ENCODE measurements at regions not wholly inside any gene's neighbourhood (a gene's known extent, or its start where the extent isn't known, plus 50 kb on each side); places are given as distances from the start of the nearest gene placed in this dataset.

DNA sequence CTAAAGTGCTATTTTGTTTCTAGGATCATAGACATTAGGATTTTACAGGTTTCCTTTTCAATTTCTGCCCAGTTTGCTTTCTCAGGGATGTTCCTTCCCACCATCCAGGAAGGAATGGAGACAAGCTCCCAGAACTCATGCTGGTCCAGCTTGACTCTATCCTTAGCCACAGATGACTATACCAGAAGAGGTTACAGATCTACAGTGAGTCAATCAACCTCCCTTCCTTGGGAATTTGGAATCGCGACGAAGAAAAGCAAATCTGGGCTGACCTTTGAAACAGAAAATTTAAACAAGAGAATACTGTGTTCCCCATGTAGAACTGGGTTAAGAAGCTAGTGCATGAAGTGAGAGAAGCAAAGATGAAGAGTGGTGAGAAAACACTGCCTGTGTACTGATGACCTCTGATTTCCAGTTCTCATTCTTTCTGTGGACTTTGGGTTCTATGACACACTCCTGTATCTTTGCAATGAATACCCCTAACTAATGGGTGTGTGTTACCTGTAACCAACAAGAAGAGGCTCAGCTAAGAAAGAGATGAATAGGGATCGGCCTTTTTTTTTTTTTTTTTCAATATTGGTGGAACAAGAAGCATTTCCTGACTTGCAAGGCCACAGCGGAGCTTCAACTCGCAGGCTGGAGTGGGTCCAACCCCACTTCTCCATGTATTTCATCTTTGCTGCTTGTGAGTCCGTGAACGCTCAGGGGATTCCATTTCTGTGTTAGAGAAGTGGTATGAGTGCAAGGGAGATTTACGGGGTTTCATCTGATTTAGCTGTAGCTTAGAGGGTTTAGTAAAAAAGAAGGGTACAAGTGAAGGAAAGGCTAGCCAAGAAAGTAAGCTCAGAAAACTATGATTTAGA lies 563.9 kb upstream of the CLINT1 start (continued):
- TF ChIP-seq, protein P1, sequence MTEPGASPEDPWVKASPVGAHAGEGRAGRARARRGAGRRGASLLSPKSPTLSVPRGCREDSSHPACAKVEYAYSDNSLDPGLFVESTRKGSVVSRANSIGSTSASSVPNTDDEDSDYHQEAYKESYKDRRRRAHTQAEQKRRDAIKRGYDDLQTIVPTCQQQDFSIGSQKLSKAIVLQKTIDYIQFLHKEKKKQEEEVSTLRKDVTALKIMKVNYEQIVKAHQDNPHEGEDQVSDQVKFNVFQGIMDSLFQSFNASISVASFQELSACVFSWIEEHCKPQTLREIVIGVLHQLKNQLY (CRISPR knock-in tag; IDR thresholded peaks at IDR 0.05): no peak
- TF ChIP-seq, protein P2, sequence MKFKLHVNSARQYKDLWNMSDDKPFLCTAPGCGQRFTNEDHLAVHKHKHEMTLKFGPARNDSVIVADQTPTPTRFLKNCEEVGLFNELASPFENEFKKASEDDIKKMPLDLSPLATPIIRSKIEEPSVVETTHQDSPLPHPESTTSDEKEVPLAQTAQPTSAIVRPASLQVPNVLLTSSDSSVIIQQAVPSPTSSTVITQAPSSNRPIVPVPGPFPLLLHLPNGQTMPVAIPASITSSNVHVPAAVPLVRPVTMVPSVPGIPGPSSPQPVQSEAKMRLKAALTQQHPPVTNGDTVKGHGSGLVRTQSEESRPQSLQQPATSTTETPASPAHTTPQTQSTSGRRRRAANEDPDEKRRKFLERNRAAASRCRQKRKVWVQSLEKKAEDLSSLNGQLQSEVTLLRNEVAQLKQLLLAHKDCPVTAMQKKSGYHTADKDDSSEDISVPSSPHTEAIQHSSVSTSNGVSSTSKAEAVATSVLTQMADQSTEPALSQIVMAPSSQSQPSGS (CRISPR knock-in tag; IDR thresholded peaks at IDR 0.05; ENCODE audit: borderline replicate concordance, low read depth): no peak
- TF ChIP-seq RORB (CRISPR knock-in tag; IDR thresholded peaks at IDR 0.05): no peak
- no peak for TF ChIP-seq TCF7 (CRISPR knock-in tag; IDR thresholded peaks at IDR 0.05; ENCODE audit: low read depth)
- no peak for TF ChIP-seq ZNF232 (CRISPR knock-in tag; IDR thresholded peaks at IDR 0.05)
- no peak for TF ChIP-seq ZNF423 (CRISPR knock-in tag; IDR thresholded peaks at IDR 0.05)
- no peak for TF ChIP-seq NR3C1 (CRISPR knock-in tag; conservative IDR thresholded peaks at IDR 0.05; ENCODE audit: low read depth)
- no peak for TF ChIP-seq MXD4 (CRISPR knock-in tag; IDR thresholded peaks at IDR 0.05; ENCODE audit: borderline replicate concordance)
- TF ChIP-seq, protein P3, sequence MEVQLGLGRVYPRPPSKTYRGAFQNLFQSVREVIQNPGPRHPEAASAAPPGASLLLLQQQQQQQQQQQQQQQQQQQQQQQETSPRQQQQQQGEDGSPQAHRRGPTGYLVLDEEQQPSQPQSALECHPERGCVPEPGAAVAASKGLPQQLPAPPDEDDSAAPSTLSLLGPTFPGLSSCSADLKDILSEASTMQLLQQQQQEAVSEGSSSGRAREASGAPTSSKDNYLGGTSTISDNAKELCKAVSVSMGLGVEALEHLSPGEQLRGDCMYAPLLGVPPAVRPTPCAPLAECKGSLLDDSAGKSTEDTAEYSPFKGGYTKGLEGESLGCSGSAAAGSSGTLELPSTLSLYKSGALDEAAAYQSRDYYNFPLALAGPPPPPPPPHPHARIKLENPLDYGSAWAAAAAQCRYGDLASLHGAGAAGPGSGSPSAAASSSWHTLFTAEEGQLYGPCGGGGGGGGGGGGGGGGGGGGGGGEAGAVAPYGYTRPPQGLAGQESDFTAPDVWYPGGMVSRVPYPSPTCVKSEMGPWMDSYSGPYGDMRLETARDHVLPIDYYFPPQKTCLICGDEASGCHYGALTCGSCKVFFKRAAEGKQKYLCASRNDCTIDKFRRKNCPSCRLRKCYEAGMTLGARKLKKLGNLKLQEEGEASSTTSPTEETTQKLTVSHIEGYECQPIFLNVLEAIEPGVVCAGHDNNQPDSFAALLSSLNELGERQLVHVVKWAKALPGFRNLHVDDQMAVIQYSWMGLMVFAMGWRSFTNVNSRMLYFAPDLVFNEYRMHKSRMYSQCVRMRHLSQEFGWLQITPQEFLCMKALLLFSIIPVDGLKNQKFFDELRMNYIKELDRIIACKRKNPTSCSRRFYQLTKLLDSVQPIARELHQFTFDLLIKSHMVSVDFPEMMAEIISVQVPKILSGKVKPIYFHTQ (CRISPR knock-in tag; IDR thresholded peaks at IDR 0.05): no peak
- no peak for TF ChIP-seq EMX1 (CRISPR knock-in tag; IDR thresholded peaks at IDR 0.05)

DNA sequence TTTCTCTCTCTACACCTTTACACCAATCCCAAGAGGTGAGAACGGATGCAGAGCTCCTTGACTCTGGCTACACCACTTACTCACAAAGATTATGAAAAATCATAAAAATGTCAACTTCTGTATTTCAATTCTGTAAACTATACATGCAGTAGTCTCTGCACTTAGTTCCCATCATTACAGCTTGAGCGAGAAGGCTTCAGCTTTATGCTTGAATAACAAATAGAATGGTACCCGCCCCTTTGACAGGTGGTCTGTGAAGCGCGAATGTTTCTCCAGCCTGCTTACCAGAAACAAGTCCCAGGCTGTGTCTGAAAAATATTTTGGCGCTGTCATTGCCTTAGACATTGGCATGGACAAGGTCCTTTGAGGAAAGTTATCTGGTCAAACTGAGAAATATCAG lies 562.4 kb upstream of the CLINT1 start:
- ChIA-PET CTCF (no interaction called here), POLR2A (no interaction called here)
- Mint-ChIP-seq H3K4me3 (no peak overlapping the region), H3K27me3 (ENCODE audit: low read depth) (no peaks in the 10 kb centered on the region), H3K27ac (no peak overlapping the region), H3K4me1 (no peaks in the 10 kb centered on the region), H3K36me3 (no peaks in the 10 kb centered on the region), H3K9me3 (peaks cover 16% of the 10 kb centered on the region)
- ATAC-seq (no peak), DNase-seq (ENCODE audit: low spot score) (no peak)
- TF ChIP-seq, protein P1 (CRISPR knock-in tag; IDR thresholded peaks at IDR 0.05): no peak
- no peak for TF ChIP-seq TEAD1 (CRISPR knock-in tag; IDR thresholded peaks at IDR 0.05)

DNA sequence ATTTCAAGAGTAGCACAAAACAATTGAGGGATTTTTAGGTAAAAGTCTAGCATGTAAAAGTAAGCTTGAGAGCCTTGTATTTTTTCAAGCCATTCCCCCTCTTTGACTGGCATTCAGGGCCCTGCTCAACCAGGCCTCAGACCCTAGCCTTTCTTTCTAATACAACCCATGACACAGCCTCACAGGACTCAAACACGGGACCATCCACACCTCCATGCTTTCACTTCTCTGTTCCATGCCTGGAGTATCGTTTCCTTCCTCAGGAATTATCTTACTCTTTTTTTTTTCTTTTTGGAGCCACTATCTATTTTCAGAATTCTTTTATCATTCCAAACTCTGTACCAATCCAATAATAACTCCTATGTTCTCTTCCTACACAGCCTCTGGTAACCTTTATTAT lies 560.2 kb upstream of the CLINT1 start:
- ATAC-seq (no peak), DNase-seq (ENCODE audit: low spot score) (no peak)
- CTCF ChIA-PET: no interaction called here
- Mint-ChIP-seq H3K4me1 (no peaks in the 10 kb centered on the region), H3K36me3 (no peaks in the 10 kb centered on the region), H3K27me3 (ENCODE audit: low read depth) (no peaks in the 10 kb centered on the region), H3K4me3 (no peak overlapping the region), H3K9me3 (peaks cover 16% of the 10 kb centered on the region), H3K27ac (no peak overlapping the region)
- POLR2A ChIA-PET: no interaction called here
- TF ChIP-seq SOX15 (CRISPR knock-in tag; IDR thresholded peaks at IDR 0.05) (no peak), IRF2 (CRISPR knock-in tag; IDR thresholded peaks at IDR 0.05; ENCODE audit: borderline replicate concordance, low read depth) (no peak), ZNF138 (CRISPR knock-in tag; conservative IDR thresholded peaks at IDR 0.05) (no peak)
- TF ChIP-seq, protein P4, sequence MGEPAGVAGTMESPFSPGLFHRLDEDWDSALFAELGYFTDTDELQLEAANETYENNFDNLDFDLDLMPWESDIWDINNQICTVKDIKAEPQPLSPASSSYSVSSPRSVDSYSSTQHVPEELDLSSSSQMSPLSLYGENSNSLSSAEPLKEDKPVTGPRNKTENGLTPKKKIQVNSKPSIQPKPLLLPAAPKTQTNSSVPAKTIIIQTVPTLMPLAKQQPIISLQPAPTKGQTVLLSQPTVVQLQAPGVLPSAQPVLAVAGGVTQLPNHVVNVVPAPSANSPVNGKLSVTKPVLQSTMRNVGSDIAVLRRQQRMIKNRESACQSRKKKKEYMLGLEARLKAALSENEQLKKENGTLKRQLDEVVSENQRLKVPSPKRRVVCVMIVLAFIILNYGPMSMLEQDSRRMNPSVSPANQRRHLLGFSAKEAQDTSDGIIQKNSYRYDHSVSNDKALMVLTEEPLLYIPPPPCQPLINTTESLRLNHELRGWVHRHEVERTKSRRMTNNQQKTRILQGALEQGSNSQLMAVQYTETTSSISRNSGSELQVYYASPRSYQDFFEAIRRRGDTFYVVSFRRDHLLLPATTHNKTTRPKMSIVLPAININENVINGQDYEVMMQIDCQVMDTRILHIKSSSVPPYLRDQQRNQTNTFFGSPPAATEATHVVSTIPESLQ (CRISPR knock-in tag; IDR thresholded peaks at IDR 0.05): no peak
- TF ChIP-seq, protein P5, sequence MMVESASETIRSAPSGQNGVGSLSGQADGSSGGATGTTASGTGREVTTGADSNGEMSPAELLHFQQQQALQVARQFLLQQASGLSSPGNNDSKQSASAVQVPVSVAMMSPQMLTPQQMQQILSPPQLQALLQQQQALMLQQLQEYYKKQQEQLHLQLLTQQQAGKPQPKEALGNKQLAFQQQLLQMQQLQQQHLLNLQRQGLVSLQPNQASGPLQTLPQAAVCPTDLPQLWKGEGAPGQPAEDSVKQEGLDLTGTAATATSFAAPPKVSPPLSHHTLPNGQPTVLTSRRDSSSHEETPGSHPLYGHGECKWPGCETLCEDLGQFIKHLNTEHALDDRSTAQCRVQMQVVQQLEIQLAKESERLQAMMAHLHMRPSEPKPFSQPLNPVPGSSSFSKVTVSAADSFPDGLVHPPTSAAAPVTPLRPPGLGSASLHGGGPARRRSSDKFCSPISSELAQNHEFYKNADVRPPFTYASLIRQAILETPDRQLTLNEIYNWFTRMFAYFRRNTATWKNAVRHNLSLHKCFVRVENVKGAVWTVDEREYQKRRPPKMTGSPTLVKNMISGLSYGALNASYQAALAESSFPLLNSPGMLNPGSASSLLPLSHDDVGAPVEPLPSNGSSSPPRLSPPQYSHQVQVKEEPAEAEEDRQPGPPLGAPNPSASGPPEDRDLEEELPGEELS (CRISPR knock-in tag; IDR thresholded peaks at IDR 0.05): no peak
- TF ChIP-seq, protein P6, sequence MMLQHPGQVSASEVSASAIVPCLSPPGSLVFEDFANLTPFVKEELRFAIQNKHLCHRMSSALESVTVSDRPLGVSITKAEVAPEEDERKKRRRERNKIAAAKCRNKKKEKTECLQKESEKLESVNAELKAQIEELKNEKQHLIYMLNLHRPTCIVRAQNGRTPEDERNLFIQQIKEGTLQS (CRISPR knock-in tag; conservative IDR thresholded peaks at IDR 0.05): no peak
- TF ChIP-seq, protein P7, sequence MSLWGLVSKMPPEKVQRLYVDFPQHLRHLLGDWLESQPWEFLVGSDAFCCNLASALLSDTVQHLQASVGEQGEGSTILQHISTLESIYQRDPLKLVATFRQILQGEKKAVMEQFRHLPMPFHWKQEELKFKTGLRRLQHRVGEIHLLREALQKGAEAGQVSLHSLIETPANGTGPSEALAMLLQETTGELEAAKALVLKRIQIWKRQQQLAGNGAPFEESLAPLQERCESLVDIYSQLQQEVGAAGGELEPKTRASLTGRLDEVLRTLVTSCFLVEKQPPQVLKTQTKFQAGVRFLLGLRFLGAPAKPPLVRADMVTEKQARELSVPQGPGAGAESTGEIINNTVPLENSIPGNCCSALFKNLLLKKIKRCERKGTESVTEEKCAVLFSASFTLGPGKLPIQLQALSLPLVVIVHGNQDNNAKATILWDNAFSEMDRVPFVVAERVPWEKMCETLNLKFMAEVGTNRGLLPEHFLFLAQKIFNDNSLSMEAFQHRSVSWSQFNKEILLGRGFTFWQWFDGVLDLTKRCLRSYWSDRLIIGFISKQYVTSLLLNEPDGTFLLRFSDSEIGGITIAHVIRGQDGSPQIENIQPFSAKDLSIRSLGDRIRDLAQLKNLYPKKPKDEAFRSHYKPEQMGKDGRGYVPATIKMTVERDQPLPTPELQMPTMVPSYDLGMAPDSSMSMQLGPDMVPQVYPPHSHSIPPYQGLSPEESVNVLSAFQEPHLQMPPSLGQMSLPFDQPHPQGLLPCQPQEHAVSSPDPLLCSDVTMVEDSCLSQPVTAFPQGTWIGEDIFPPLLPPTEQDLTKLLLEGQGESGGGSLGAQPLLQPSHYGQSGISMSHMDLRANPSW (CRISPR knock-in tag; conservative IDR thresholded peaks at IDR 0.05; ENCODE audit: low read depth): no peak
- TF ChIP-seq, protein P8, sequence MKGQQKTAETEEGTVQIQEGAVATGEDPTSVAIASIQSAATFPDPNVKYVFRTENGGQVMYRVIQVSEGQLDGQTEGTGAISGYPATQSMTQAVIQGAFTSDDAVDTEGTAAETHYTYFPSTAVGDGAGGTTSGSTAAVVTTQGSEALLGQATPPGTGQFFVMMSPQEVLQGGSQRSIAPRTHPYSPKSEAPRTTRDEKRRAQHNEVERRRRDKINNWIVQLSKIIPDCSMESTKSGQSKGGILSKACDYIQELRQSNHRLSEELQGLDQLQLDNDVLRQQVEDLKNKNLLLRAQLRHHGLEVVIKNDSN (CRISPR knock-in tag; IDR thresholded peaks at IDR 0.05): no peak

All from WTC11 (cell line).